Gastroesophageal sphincter (tissue), 4 donors: ENCODE measurements at regions not wholly inside any gene's neighbourhood (a gene's known extent, or its start where the extent isn't known, plus 50 kb on each side); places are given as distances from the start of the nearest gene placed in this dataset.

ENCODE experiments used
- ATAC-seq: fragments of 150-250 bp; one replicate; pipeline ENCODE4 v1.9.1; 2016; ENCODE audit warnings: mild to moderate bottlenecking, moderate library complexity
- H3K27ac ChIP-seq, 4 donors: fragments of 200-600 bp; sonication (generic) in 3 of 4; 1 replicate in 3 of 4; 2 replicates in 1 of 4; pipeline ENCODE4 v1.5.1; 2016 to 2019
- H3K27me3 ChIP-seq: fragments of 200-600 bp; sonication (generic); one replicate; pipeline ENCODE4 v1.5.1; 2019
- H3K36me3 ChIP-seq, 2 donors: fragments of 200-600 bp; sonication (generic); one replicate each; pipeline ENCODE4 v1.5.1; 2019; ENCODE audit warnings: control low read depth in 1 of 2
- H3K4me1 ChIP-seq, 3 donors: fragments of 200-600 bp; sonication (generic); 1 replicate in 2 of 3; 2 replicates in 1 of 3; pipeline ENCODE4 v1.5.1; 2016 to 2019; ENCODE audit warnings: control low read depth in 2 of 3
- H3K4me3 ChIP-seq, 2 donors: fragments of 200-600 bp; sonication (generic); one replicate each; pipeline ENCODE4 v1.5.1; 2019; ENCODE audit warnings: mild to moderate bottlenecking in 1 of 2, moderate library complexity in 1 of 2
- H3K9me3 ChIP-seq, 3 donors: fragments of 200-600 bp; sonication (generic); one replicate each; pipeline ENCODE4 v1.5.1; 2017 to 2019; ENCODE audit warnings: control low read depth in 2 of 3
- CTCF ChIP-seq, 4 experiments: fragments of 200-600 bp in 2 of 4; fragments of 450-650 bp in 2 of 4; sonication (generic) in 1 of 4; IDR thresholded peaks; one replicate each; pipeline ENCODE4 v1.5.1; 2017 to 2019; ENCODE audit warnings: antibody characterized with exemption in 4 of 4, mild to moderate bottlenecking in 2 of 4, moderate library complexity in 2 of 4
- EP300 ChIP-seq: sonication (generic); formaldehyde crosslinking; IDR thresholded peaks from one replicate; pipeline ENCODE4 v1.6.1; 2017; ENCODE audit warnings: antibody characterized with exemption, mild to moderate bottlenecking
- POLR2A ChIP-seq, 2 donors: fragments of 450-650 bp; IDR thresholded peaks; one replicate each; pipeline ENCODE4 v1.6.1; 2017; ENCODE audit warnings: antibody characterized with exemption in 2 of 2, mild to moderate bottlenecking in 2 of 2, moderate library complexity in 1 of 2
- POLR2AphosphoS5 ChIP-seq: sonication (generic); formaldehyde crosslinking; IDR thresholded peaks from one replicate; pipeline ENCODE4 v1.6.1; 2017; ENCODE audit warnings: antibody characterized with exemption
- WGBS, 2 donors: methylation state at CpG; one replicate each; pipeline ENCODE4 v1.1.5; 2018; ENCODE audit warnings: low coverage in 1 of 2; 5-methylcytosine and 5-hydroxymethylcytosine counted together

GRCh38 chr1:114295321-114295720, 141.7 kb upstream of the SYT6 start:
- WGBS, 2 donors = 40 to 51% methylated on average over 2 to 6 of the region's 6 CpGs
- Histone ChIP-seq H3K27ac (no peak overlapping the region), H3K36me3 (no peaks in the 10 kb centered on the region), H3K4me3 (no peak overlapping the region), H3K4me1 (no peaks in the 10 kb centered on the region), H3K27me3 (no peaks in the 10 kb centered on the region), H3K9me3 (no peaks in the 10 kb centered on the region)
- TF ChIP-seq POLR2AphosphoS5 (no peak), EP300 (no peak), CTCF (IDR thresholded peaks at IDR 0.05) (no peak), POLR2A (IDR thresholded peaks at IDR 0.05) (no peak)
- ATAC-seq = no peak

GRCh38 chr1:114292835-114293234, 139.2 kb upstream of the SYT6 start:
- WGBS, 2 donors = 96 to 100% methylated on average over 2 of the region's 2 CpGs
- Histone ChIP-seq H3K4me1 (no peaks in the 10 kb centered on the region), H3K27me3 (no peaks in the 10 kb centered on the region), H3K27ac (no peak overlapping the region), H3K36me3 (no peaks in the 10 kb centered on the region), H3K4me3 (no peak overlapping the region), H3K9me3 (no peaks in the 10 kb centered on the region)
- TF ChIP-seq POLR2A (IDR thresholded peaks at IDR 0.05) (no peak), EP300 (no peak), CTCF (IDR thresholded peaks at IDR 0.05) (no peak), POLR2AphosphoS5 (no peak)
- ATAC-seq = no peak

- no peak overlapping the region for H3K27ac ChIP-seq
- no peaks in the 10 kb centered on the region for H3K4me1 ChIP-seq
- ATAC-seq = no peak
- no peaks in the 10 kb centered on the region for H3K27me3 ChIP-seq
- WGBS, 2 donors = 89 to 96% methylated on average over 4 to 5 of the region's 5 CpGs
- no peak overlapping the region for H3K4me3 ChIP-seq
- no peak for TF ChIP-seq CTCF (IDR thresholded peaks at IDR 0.05)
- no peak for TF ChIP-seq EP300
- TF ChIP-seq POLR2AphosphoS5 = no peak
- TF ChIP-seq POLR2A (IDR thresholded peaks at IDR 0.05) = no peak
- H3K9me3 ChIP-seq = no peaks in the 10 kb centered on the region
- no peaks in the 10 kb centered on the region for H3K36me3 ChIP-seq
Observed at GRCh38 chr1:114292194-114292593, 138.5 kb upstream of the SYT6 start.

GRCh38 chr1:114290776-114291175, 137.1 kb upstream of the SYT6 start:
- ATAC-seq = no peak
- 52 to 69% methylated on average over 2 of the region's 2 CpGs for WGBS, 2 donors
- no peaks in the 10 kb centered on the region for H3K4me1 ChIP-seq
- TF ChIP-seq CTCF (IDR thresholded peaks at IDR 0.05) (no peak), POLR2AphosphoS5 (no peak), POLR2A (IDR thresholded peaks at IDR 0.05) (no peak), EP300 (no peak)
- no peaks in the 10 kb centered on the region for H3K9me3 ChIP-seq
- no peak overlapping the region for H3K27ac ChIP-seq
- H3K27me3 ChIP-seq = no peaks in the 10 kb centered on the region
- H3K36me3 ChIP-seq = no peaks in the 10 kb centered on the region
- H3K4me3 ChIP-seq = no peak overlapping the region

GRCh38 chr1:114290341-114290740, 136.7 kb upstream of the SYT6 start:
- no peak for TF ChIP-seq POLR2A (IDR thresholded peaks at IDR 0.05)
- TF ChIP-seq CTCF (IDR thresholded peaks at IDR 0.05) = no peak
- TF ChIP-seq POLR2AphosphoS5 = no peak
- TF ChIP-seq EP300 = no peak
- Histone ChIP-seq H3K4me3 (no peak overlapping the region), H3K27ac (no peak overlapping the region), H3K36me3 (no peaks in the 10 kb centered on the region), H3K9me3 (no peaks in the 10 kb centered on the region), H3K27me3 (no peaks in the 10 kb centered on the region), H3K4me1 (no peaks in the 10 kb centered on the region)
- ATAC-seq = no peak
- WGBS, 2 donors = 70 to 76% methylated on average over 3 to 4 of the region's 4 CpGs
